Amygdala (tissue), 56 donors: ENCODE measurements at regions not wholly inside any gene's neighbourhood (a gene's known extent, or its start where the extent isn't known, plus 50 kb on each side); places are given as distances from the start of the nearest gene placed in this dataset.
"Not testable (repeated sequence)": the region's sequence is repeated elsewhere in the genome, so short reads cannot be mapped to it uniquely, and the experiment has no call there.

Experiments
- DNase-seq, 56 donors: peaks; one replicate each; lab custom pipeline; 2025; lab: John Stamatoyannopoulos, UW

DNA sequence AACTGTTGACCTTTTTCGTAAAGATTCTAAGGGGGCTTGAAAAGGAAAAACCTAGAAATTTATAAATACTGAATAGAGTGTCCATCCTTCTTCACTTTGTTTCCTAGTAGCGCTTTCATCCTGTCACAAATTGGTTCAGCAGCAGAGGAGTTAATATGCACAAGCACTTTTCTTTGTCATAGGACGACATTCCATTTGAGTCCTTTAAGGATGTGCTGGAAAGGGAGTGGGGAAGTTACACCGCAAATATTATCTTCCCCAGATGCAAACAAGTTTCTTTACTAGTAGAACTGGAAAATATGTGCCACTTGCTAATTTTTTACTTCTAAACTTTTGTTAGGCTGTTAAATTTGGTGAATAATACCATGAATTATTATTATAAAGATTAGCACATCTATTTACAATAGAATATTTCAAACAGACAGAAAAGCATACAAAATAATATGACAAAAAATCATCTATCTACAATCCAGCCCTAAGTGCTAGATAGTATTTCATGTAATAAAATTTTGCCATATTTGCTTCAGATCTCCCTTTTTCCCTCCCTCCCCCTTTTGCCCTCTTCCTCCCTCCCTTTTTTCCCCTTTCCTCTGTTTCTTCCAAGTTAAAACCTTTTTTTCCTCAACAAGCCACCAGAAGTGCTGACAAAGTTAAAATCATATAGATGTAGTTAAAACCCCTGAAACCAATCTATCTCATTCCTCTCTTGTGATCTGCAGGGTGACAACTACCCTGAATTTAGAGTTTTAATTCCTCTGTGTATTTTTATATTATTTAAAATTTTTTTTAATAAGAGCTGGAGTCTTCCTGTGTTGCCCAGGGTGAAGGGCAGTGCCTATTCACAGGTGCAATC, 50.5 kb upstream of the MAP4K3 start:
- DNase-seq, result no peak

DNA sequence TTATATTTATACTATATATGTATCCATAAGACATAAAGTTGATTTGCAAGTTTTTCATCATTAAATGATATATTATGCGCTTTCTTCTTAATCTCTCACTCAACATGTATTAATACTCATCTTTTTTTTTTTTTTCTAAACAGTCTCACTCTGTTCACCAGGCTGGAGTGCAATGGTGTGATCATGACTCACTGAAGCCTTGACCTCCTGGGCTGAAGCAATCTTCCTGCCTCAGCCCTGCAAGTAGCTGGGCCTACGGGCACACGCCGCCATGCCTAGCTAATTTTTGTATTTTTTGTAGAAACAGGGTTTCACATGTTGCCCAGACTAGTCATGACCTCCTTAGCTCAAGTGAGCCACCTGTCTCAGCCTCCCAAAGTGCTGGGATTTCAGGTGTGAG, 51.4 kb upstream of the MAP4K3 start:
- no peak for DNase-seq

DNA sequence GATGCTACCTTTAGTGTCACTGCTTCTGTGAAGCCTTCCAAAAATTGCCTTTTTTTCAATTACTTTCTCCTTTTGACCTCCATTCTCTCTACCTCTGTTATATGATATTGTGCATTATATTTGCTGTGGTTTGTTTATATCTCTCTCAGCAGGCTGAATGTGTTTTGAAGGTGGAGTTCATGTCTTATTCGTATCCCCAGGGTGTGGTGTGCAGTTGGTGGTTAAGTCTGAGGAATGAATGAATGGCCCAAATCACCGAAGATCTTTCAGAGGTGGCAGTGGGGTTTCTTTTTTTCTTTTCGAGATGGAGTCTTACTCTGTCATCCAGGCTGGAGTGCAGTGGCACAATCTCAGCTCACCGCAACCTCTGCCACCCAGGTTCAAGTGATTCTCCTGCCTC, 53.5 kb upstream of the MAP4K3 start:
- no peak for DNase-seq

DNA sequence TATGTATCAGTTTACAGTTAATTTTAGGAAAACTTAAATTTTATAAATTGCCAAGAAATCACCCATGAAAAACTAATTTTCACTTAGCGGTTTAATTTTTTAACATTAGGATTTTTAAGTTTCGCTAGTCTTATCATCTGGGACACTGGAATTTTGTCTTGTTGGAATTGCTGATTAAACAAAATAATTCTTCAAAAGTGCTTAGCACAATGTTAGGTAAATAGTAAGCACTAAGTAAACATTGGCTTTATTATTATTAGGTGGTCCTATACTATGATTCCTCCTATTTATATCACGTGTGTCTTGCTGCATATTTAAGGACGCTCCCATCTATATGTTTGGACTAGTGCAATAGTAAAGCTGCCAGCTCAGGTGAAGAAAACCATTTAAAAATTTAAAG, 54.6 kb upstream of the MAP4K3 start:
- DNase-seq, result no peak

DNA sequence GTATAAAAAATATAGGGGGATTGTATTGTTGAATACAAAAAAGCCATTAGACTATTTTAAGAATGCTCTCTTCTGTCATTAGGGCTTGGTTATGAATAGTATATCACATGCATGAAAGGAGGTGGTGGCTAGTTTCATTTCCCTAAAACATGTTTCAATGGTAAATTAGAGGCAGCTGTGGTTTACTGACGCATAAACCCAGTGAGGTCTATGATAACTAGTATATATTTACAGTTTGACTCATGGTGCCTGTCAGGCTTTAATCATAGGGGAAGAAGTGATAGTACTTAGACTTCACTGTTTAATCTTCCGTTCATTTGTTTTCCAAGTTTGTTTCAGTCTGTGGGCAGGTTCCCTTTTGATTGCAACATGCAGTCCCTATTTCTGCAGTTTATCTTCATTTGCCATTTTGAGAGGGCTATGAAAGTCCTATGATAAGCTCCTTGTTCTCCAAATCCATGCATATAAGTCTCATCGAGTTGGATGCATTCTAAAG, 55.1 kb upstream of the MAP4K3 start:
- no peak for DNase-seq

DNA sequence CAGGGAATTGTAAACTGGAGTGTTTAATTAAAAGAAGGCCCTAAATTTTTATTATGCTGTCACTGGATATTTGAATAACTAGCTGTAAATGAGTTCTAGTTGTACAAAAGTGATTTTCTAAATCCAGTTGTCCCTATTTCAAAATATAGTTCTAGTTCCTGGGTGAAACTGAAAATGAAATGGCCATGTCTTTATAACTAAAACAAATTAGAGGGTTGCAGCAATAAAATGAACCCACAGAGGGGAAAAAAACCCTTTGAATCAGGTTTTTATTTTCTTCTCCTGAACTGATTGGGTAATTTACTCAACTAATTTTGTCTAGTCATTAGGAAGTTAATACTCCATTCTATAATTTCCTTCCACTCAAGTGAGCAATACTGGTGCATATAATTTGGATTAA, 55.6 kb upstream of the MAP4K3 start:
- DNase-seq, result no peak

DNA sequence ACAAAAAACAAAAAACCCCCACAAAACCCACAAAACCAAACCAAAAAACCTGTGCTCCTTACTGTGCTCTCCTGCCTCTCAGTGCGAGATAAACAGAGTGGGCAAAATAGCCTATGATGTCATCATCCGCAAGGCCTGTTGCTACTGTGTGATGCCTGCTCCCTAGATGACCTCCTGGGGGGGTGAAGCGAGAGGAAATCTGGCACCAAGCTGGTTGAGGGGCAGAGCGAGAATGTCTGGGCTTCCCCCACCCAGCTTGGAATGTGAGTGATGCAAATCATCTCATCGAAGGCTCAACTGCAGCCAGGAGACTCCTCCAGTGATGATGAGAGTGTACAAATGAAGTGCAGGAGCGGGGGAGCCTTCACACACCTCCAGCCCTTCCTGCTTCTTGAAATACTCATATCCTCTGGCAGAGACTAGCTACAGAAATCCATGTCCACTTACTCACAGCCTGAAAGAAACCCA, 57.7 kb upstream of the MAP4K3 start:
- peak in 4 of 56 donors; percentile 7 to 21 (median 14) for DNase-seq

DNA sequence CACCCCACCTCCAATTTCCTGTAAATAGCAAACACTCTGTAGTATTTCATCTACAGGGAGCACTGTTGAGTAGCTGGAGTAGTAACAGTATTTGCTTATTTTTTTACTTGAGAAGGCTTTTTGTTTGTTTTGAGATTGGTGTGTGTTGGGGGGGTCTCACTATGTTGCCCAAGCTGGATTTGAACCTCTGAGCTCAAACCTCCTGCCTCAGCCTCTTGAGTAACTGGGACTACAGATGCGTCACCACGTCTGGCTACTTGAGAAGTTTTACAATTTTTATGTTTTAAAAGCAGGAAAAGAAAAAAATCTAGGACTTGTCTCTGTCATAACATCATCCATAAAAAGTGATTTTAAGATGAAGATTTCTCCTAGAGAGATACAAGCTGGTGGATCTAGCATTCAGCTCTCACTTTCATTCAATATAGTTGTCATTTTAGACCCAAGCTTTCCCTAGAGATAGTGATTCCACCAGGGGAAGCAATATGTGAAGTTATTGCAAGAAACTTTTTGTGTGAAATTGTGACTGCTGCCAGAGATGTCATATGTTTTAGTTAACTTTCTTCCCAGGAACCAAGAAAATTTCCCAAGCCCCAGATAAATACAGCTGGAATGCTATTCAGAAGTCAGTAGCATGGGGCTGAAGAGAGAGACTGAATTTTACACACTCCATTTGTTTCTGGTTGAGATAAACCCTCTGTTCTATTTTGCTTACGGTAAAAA, 60.2 kb upstream of the MAP4K3 start:
- DNase-seq, result no peak

DNA sequence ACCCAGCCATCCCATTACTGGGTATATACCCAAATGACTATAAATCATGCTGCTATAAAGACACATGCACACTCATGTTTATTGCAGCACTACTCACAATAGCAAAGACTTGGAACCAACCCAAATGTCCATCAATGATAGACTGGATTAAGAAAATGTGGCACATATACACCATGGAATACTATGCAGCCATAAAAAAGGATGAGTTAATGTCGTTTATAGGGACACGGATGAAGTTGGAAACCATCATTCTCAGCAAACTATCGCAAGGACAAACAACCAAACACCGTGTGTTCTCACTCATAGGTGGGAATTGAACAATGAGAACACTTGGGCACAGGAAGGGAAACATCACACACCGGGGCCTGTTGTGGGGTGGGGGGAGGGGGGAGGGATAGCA, 61.1 kb upstream of the MAP4K3 start:
- DNase-seq, result not testable (repeated sequence)

DNA sequence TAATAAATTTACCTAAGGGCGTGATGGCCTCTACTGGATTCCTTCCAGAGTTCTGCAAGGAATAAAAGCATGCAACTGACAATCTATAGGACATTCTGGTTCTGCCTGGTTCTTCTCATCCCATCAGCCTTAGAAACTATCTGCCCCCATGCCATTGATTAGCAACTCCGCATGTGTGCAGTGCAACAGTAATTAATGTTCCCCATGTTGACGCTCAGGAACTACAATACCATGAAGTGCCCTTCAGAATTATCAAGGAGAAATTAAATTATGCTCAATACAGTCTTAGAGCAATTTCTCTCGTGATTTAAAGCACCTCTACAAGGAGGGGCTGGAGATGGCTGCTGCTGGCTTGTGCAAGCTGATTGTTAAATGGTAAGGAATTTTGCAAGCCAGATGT, 61.7 kb upstream of the MAP4K3 start:
- DNase-seq, result no peak

DNA sequence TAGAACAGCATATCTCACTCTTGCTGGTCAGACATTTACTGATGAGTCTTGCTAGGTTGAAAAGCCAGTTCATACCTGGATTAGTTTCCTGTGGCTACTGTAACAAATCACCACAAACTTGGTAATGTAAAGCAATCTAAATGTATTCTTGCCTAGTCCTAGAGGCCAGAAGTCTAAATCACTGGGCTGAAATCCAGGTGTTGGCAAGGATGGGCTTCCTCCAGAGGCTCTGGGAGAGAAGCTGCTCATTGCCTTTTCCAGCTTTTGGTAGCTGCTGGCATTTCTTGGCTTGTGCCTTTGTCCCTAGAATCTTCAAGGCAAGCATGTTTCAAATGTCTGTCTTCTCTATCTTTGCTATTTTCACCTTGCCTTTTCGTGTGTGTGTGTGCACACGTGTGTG, 62.3 kb upstream of the MAP4K3 start:
- no peak for DNase-seq

DNA sequence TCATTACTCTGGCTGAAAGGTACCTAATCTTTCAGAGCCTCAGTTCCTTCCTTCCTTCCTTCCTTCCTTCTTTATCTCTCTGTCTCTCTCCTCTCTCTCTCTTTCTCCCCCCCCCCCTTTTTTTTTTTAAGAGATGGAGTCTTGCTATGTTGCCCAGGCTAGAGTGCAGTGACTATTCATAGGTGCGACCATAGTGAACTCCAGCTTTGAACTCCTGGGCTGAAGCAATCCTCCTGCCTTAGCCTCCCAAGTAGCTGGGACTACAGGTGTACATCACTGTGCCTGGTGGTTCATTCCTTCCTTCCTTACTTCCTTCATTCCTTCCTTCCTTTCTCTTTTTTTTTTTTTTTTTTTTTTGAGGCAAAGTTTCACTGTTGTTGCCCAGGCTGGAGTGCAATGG, 64.3 kb upstream of the MAP4K3 start:
- DNase-seq, result no peak

DNA sequence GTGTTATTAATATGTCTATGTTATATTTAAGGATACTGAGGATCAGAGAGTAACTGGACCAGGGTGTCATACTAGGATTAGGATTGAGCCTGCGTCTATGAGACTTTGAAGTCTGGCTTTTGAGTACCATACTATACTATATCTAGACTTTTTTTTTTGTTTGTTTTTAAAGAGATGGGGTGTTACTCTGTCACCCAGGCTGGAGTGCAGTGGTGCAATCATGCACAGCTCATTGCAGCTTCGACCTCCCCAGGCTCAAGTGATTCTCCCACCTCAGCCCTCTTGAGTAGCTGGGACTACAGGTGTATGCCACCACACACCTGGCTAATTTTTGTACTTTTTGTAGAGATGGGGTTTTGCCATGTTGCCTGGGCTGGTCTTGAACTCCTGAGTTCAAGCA, 66.2 kb upstream of the MAP4K3 start:
- DNase-seq, result no peak

DNA sequence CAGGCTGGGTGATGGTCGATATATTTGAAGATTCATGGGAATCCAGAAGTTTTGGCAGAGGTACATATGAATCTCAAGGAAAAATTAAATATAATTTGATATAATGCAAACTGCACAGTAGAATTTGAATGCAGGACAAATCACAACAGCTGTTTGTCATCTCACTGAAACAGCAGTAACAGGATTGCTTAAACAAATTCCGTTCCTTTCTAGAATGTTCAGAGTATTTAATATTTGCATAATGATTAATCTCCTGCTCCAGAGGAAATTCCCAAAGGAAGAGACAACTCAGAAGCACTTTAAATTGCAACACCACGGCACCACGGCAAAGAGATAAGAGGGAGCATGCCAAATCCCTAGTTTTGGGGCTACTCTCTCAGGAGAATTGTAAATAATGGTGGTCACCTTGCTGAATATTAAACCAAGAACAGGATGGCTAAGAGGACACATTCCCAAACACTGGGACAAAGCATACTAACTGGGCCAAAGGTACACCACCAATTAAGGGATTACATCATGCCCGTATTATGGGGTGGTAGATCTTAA, 67.8 kb upstream of the MAP4K3 start:
- DNase-seq, result no peak

DNA sequence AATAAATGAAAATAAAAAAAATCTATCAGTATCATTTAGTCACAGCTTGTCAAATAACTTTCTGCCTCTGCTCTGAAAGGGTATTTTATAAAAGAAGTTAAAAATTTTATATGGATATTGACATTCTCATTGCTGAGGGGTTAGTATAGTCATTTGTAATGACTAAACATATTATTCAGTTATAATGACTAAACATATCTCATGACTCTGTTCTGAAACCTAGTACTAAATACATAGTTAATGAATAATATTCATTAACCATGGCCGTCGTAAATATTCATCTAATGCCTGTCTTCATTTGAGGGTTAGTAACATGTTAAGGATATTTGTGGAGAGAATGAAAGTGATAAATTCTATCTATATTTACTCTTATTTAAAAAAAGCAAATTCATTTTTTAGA, 69.1 kb upstream of the MAP4K3 start:
- DNase-seq, result no peak

DNA sequence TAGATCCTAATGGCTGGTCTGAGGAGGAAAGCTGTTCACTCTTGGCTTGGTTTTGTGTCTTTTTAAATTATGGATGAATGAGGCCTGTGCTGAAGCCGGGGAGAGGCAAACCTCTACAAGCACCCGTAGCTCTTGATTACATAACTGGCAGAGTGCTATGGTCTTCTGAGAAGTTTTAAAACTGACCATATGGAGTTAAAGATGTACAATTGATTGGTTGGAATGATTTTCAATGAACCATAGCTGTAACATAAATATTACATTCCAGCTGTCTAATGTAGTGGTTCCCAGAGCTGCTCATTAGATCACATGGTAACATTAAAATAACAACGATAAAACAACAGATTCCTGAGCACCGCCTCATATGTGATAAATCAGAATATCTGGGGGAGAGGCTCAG, 71.1 kb upstream of the MAP4K3 start:
- DNase-seq, result no peak

DNA sequence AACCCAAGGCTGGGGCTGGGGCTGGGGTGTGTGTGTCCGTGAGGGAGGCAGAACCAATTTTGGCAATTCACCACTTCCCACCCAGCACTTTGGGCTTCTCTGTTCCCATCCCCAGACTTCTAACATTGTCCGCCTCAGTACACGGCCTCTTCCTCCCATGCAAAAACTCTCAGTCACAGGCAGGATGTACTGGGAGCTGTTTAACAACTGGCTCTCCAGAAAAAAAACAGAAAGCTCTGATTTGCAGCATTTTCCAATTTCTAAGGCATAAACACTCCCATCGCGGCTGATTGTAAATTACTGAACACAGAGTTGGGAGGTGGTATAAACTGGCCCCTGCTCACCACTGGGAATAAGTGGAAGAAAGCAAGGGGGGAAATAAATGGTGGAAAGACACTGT, 73.1 kb upstream of the MAP4K3 start:
- DNase-seq, result no peak

DNA sequence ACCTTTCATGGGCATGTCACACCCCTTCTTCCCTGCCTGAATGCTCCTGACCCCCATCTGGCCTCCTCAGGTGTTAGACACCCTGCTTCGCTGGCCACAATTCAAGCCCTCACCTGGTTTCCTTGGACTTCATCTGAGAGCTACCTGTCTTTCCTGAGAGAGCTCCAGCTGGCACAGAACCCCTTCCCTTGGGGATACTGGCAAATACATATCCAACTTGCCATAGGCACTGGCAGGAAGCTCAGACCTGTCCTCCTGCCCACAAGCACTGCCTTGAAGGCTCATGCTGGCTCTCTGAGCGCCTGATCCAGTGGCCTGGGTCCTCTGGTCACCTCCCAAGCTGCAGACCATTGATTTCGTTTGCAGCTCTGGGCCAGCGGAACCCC, 74.1 kb upstream of the MAP4K3 start:
- DNase-seq, result no peak

DNA sequence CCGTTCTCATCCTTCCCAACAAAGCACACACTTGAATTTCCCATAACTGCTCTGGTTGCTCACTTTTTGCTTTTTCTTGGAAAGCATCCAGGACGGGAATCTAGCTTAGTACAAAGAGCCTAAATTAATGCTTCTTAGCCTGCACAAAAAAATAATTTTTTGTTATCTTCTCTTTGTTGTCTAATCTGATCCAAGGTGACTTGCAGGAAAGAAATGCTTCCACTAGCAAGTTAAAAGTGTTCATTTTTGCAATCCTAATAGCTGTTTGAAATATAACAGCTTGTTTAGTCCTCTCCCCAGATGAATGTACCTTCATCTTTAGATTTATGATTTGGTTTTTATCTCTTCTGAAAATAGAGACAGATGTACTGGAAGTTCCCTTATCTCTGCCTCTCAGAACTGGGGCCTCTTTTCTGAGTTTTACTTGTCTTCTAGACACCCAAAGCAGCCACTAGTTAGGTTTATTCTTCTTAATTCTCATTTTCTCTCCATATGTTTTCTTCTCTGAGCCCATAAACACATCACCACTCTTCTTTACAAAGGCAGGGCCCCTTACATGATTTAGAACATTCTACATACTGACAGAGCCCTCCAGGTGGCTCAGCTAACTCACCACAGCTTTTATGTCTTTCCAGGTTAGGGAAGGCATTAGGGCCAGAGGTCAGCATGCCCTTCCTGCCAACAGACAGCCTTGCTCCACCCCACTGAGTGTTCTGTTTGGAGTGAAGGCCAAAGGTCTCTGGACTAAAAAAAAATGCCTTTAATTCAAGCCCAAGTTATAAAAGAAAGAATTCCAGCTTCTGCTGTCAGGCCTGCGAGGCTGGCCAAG, 74.7 kb upstream of the MAP4K3 start:
- DNase-seq, result no peak

DNA sequence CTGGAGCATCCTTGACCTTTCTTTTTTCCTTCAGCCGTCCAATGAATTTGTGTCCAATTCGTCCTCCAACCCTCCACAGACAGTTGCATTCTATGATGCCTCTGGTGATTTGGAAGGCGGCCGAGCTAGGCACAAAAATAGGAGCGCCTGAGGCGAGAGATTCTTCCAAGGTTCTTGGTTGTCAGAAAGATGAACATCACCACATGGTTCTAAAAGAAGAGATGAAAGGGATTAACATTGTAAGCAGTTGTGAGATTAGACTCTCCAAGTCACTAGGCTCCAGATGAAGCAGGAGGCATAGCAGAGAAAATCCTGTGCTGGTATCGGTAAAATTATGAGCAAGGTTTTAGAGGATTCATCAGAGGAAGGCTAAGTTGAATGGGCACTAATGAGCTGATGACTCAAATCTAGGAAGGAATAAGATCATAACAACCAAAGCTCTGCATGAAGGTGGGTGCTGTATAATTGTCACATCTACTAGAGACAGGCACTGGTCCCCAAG, 75.4 kb upstream of the MAP4K3 start:
- DNase-seq, result no peak

DNA sequence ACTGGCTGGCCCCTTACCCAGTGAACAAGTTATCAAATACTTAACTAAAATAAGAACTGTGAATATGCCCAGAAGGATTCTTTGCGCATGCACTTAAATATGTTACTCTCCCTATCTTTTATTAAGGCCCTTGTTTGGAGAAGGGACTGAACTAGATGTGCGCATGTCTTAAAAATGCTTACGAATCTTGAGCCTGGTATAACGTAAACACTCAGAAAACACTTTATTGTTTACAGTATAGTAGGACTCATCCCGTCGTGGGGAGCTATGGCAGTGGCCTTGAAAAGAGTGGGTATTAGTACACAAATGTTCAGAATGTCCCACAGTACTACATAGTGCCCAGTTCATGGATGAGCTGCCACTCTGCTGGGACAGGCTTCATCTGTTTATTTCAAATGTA, 75.9 kb upstream of the MAP4K3 start:
- no peak for DNase-seq
